IMR-90 (cell line): ENCODE measurements at regions not wholly inside any gene's neighbourhood (a gene's known extent, or its start where the extent isn't known, plus 50 kb on each side); places are given as distances from the start of the nearest gene placed in this dataset.

ENCODE experiments used
- ATAC-seq: fragments of 200-7000 bp; cut with Tn5 transposase; 2 replicates; pipeline ENCODE4 v1.9.1; 2020; ENCODE audit warnings: low read depth, mild to moderate bottlenecking, moderate library complexity
- BruUV-seq: library from RNA; stranded (reverse); fragments of 400-500 nt; replicated peaks from 2 replicates; lab custom pipeline; 2021; lab: Mats Ljungman, UMichigan
- CTCF ChIA-PET: fragments of 300-600 bp; formaldehyde crosslinking; extraction: SDS; loops from one replicate; lab custom pipeline; 2021; ENCODE audit warnings: antibody characterized with exemption; lab: Yijun Ruan, JAX
- POLR2A ChIA-PET: fragments of 300-600 bp; sonication (Branson Sonifier 250); formaldehyde crosslinking; loops from one replicate; lab custom pipeline; 2022; ENCODE audit warnings: antibody characterized with exemption; ENCODE audit not compliant: unreplicated experiment; lab: Charles Lee
- DNase-seq: peaks from one replicate; pipeline ENCODE4 v3.0.0; 2013
- H2AFZ ChIP-seq: replicated peaks from 2 replicates; pipeline ENCODE3; 2013; ENCODE audit warnings: low read length, mild to moderate bottlenecking; ENCODE audit not compliant: poor library complexity
- H2AK5ac ChIP-seq: 2 replicates; pipeline ENCODE4 v1.6.1; 2013; ENCODE audit warnings: low read depth, low read length, inconsistent platforms
- H2AK9ac ChIP-seq: replicated peaks from 2 replicates; pipeline ENCODE3; 2013; ENCODE audit warnings: mild to moderate bottlenecking, low read depth, low read length, moderate library complexity; ENCODE audit not compliant: poor library complexity
- H2BK120ac ChIP-seq: 2 replicates; pipeline ENCODE4 v1.6.1; 2013; ENCODE audit warnings: low read depth, low read length, inconsistent platforms
- H2BK15ac ChIP-seq: 3 replicates; pipeline ENCODE4 v1.6.1; 2013; ENCODE audit warnings: low read depth, low read length, inconsistent platforms
- H2BK20ac ChIP-seq: 2 replicates; pipeline ENCODE4 v1.6.1; 2013; ENCODE audit warnings: low read depth, mild to moderate bottlenecking, inconsistent platforms, low read length, moderate library complexity
- H2BK5ac ChIP-seq: 2 replicates; pipeline ENCODE4 v1.6.1; 2013; ENCODE audit warnings: mild to moderate bottlenecking, low read depth, low read length, inconsistent platforms; ENCODE audit not compliant: poor library complexity, severe bottlenecking
- H3K14ac ChIP-seq: replicated peaks from 2 replicates; pipeline ENCODE4 v1.6.1; 2013; ENCODE audit warnings: low read depth, low read length, inconsistent platforms
- H3K18ac ChIP-seq: 2 replicates; pipeline ENCODE4 v1.6.1; 2013; ENCODE audit warnings: low read depth, low read length, control low read depth
- H3K23ac ChIP-seq: 2 replicates; pipeline ENCODE4 v1.6.1; 2013; ENCODE audit warnings: low read depth, low read length, inconsistent platforms
- H3K27ac ChIP-seq: 2 replicates; pipeline ENCODE4 v1.5.1; 2013; ENCODE audit warnings: mild to moderate bottlenecking, control low read depth, low read length; ENCODE audit not compliant: insufficient read depth
- H3K27me3 ChIP-seq: 2 replicates; pipeline ENCODE4 v1.6.1; 2013; ENCODE audit warnings: low read length; ENCODE audit not compliant: control insufficient read depth, insufficient read depth
- H3K36me3 ChIP-seq: 2 replicates; pipeline ENCODE4 v1.6.1; 2013; ENCODE audit warnings: low read length, mixed read lengths; ENCODE audit not compliant: control insufficient read depth, insufficient read depth
- H3K4ac ChIP-seq: 2 replicates; pipeline ENCODE4 v1.6.1; 2013; ENCODE audit warnings: low read depth, low read length, inconsistent platforms
- H3K4me1 ChIP-seq: 2 replicates; pipeline ENCODE4 v1.6.1; 2013; ENCODE audit warnings: low read length, mixed read lengths; ENCODE audit not compliant: control insufficient read depth, insufficient read depth
- H3K4me2 ChIP-seq: 2 replicates; pipeline ENCODE4 v1.6.1; 2013; ENCODE audit warnings: low read depth, mild to moderate bottlenecking, control low read depth, low read length, moderate library complexity
- H3K4me3 ChIP-seq: 2 replicates; pipeline ENCODE4 v1.5.1; 2013; ENCODE audit warnings: low read depth, mild to moderate bottlenecking, control low read depth, low read length, moderate library complexity; ENCODE audit not compliant: insufficient read depth
- H3K56ac ChIP-seq: 2 replicates; pipeline ENCODE4 v1.6.1; 2013; ENCODE audit warnings: low read length, inconsistent platforms; ENCODE audit not compliant: insufficient read depth; ENCODE audit errors: extremely low read depth
- H3K79me1 ChIP-seq, 2 experiments: 2 replicates each; pipeline ENCODE4 v1.6.1; 2013; ENCODE audit warnings: low read length in 2 of 2, inconsistent platforms in 1 of 2, low read depth in 1 of 2
- H3K9ac ChIP-seq: 2 replicates; pipeline ENCODE4 v1.6.1; 2013; ENCODE audit warnings: low read depth, low read length, control low read depth
- H3K9me1 ChIP-seq: 2 replicates; pipeline ENCODE4 v1.6.1; 2013; ENCODE audit warnings: low read length, inconsistent platforms; ENCODE audit not compliant: insufficient read depth
- H3K9me3 ChIP-seq: 2 replicates; pipeline ENCODE4 v1.6.1; 2013; ENCODE audit warnings: low read length; ENCODE audit not compliant: control insufficient read depth, insufficient read depth
- H4K20me1 ChIP-seq: 2 replicates; pipeline ENCODE4 v1.6.1; 2013; ENCODE audit warnings: low read length, inconsistent platforms; ENCODE audit not compliant: insufficient read depth
- H4K5ac ChIP-seq: 2 replicates; pipeline ENCODE4 v1.6.1; 2013; ENCODE audit warnings: mild to moderate bottlenecking, low read depth, low read length, control low read depth
- H4K8ac ChIP-seq, 2 experiments: 2 replicates each; pipeline ENCODE4 v1.6.1; 2013; ENCODE audit warnings: low read depth in 2 of 2, low read length in 2 of 2, control low read depth in 1 of 2, inconsistent platforms in 1 of 2
- H4K91ac ChIP-seq: 2 replicates; pipeline ENCODE4 v1.6.1; 2013; ENCODE audit warnings: low read depth, low read length, inconsistent platforms; ENCODE audit not compliant: insufficient read depth
- BHLHE40 ChIP-seq: fragments of 150-350 bp; IDR thresholded peaks from 2 replicates; pipeline ENCODE4 v1.6.1; 2016; ENCODE audit warnings: mild to moderate bottlenecking, low read depth, low read length
- MAFK ChIP-seq: IDR thresholded peaks from 2 replicates; pipeline ENCODE4 v1.6.1; 2012; ENCODE audit warnings: low read depth, low read length, improper control_type of control experiment
- MAZ ChIP-seq: IDR thresholded peaks from 2 replicates; pipeline ENCODE4 v1.6.1; 2012; ENCODE audit warnings: low read depth, mild to moderate bottlenecking, low read length, improper control_type of control experiment, moderate library complexity, borderline replicate concordance
- NFE2L2 ChIP-seq: fragments of 150-350 bp; IDR thresholded peaks from 2 replicates; pipeline ENCODE4 v1.6.1; 2016; ENCODE audit warnings: low read depth, mild to moderate bottlenecking, low read length
- POLR2A ChIP-seq: IDR thresholded peaks from 2 replicates; pipeline ENCODE4 v1.6.1; 2012; ENCODE audit warnings: mild to moderate bottlenecking, low read depth, low read length
- WGBS, 2 experiments: methylation state at CpG; one replicate each; pipeline versions ENCODE4 v1.1.5 to v1.1.7; 2013; ENCODE audit warnings: missing lambda C conversion rate in 2 of 2; ENCODE audit not compliant: insufficient read length in 1 of 2; ENCODE audit errors: extremely low coverage in 2 of 2; 5-methylcytosine and 5-hydroxymethylcytosine counted together
- dilution Hi-C: fragments of 300-500 bp; cut with HindIII; formaldehyde crosslinking; loops from one replicate; pipeline ENCODE4 v1.14.3; 2018; ENCODE audit warnings: low sequenced_read_pairs; ENCODE audit not compliant: unreplicated experiment
- in situ Hi-C: fragments of 300-500 bp; cut with MboI; formaldehyde crosslinking; loops from 3 replicates; pipeline ENCODE4 v1.14.3; 2019; ENCODE audit warnings: low sequenced_read_pairs, inconsistent platforms, mixed read lengths
- intact Hi-C: fragments of 100-400 bp; cut with micrococcal nuclease; formaldehyde crosslinking; loops from 2 replicates; pipeline ENCODE4 v1.10.0; 2022
- TF ChIP-seq, protein P1 (sequence below): conservative IDR thresholded peaks from 2 replicates; pipeline ENCODE4 v1.5.1; 2012; ENCODE audit warnings: mild to moderate bottlenecking, low read depth, low read length, improper control_type of control experiment

GRCh38 chr2:118185210-118186109 is 97.2 kb downstream of the INSIG2 start (continued):
- TF ChIP-seq, protein P1, sequence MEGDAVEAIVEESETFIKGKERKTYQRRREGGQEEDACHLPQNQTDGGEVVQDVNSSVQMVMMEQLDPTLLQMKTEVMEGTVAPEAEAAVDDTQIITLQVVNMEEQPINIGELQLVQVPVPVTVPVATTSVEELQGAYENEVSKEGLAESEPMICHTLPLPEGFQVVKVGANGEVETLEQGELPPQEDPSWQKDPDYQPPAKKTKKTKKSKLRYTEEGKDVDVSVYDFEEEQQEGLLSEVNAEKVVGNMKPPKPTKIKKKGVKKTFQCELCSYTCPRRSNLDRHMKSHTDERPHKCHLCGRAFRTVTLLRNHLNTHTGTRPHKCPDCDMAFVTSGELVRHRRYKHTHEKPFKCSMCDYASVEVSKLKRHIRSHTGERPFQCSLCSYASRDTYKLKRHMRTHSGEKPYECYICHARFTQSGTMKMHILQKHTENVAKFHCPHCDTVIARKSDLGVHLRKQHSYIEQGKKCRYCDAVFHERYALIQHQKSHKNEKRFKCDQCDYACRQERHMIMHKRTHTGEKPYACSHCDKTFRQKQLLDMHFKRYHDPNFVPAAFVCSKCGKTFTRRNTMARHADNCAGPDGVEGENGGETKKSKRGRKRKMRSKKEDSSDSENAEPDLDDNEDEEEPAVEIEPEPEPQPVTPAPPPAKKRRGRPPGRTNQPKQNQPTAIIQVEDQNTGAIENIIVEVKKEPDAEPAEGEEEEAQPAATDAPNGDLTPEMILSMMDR, result no peak

GRCh38 chr2:118183381-118183780 is 95.1 kb downstream of the INSIG2 start:
- BruUV-seq, result no TSS peak
- Histone ChIP-seq H2BK15ac (no peak overlapping the region), H4K5ac (no peak overlapping the region), H2AFZ (no peak overlapping the region), H2BK20ac (no peak overlapping the region), H3K4ac (no peak overlapping the region), H3K27me3 (no peaks in the 10 kb centered on the region), H3K36me3 (no peaks in the 10 kb centered on the region), H3K4me1 (no peaks in the 10 kb centered on the region), H3K79me1 (no peaks in the 10 kb centered on the region; a peak in 1 of 4 replicates), H3K27ac (no peak overlapping the region), H3K56ac (no peak overlapping the region), H3K4me3 (no peak overlapping the region), H2BK5ac (no peak overlapping the region), H3K9me3 (no peaks in the 10 kb centered on the region), H2BK120ac (no peak overlapping the region), H4K91ac (no peak overlapping the region), H2AK5ac (no peak overlapping the region), H3K9ac (no peak overlapping the region), H4K20me1 (no peaks in the 10 kb centered on the region), H2AK9ac (no peak overlapping the region), H4K8ac (no peak overlapping the region), H3K4me2 (no peak overlapping the region), H3K23ac (no peak overlapping the region), H3K9me1 (no peaks in the 10 kb centered on the region), H3K18ac (no peak overlapping the region), H3K14ac (no peak overlapping the region)
- CTCF ChIA-PET, result no interaction called here
- TF ChIP-seq MAFK (no peak), NFE2L2 (no peak), MAZ (no peak), POLR2A (no peak), BHLHE40 (no peak)
- in situ Hi-C loops (no loop called here), dilution Hi-C loops (no loop called here), intact Hi-C loops (no loop called here)
- ATAC-seq (no peak), DNase-seq (no peak)
- POLR2A ChIA-PET, result no interaction called here
- WGBS, 2 experiments, result no CpG with 5 or more reads among the region's 9 CpGs
